GM12878 (cell line): ENCODE measurements at regions not wholly inside any gene's neighbourhood (a gene's known extent, or its start where the extent isn't known, plus 50 kb on each side); places are given as distances from the start of the nearest gene placed in this dataset.

ENCODE experiments used
- ATAC-seq: fragments of 200-7000 bp; cut with Tn5 transposase; 3 replicates; pipeline ENCODE4 v1.9.1; 2020; ENCODE audit warnings: mild to moderate bottlenecking, moderate library complexity
- BruUV-seq: library from RNA; stranded (reverse); fragments of 400-500 nt; replicated peaks from 2 replicates; lab custom pipeline; 2021; lab: Mats Ljungman, UMichigan
- CTCF ChIA-PET: fragments of 300-600 bp; sonication (Branson Sonifier 250); formaldehyde crosslinking; extraction: SDS; loops from one replicate; lab custom pipeline; 2021; ENCODE audit warnings: inconsistent platforms; lab: Yijun Ruan, JAX
- POLR2A ChIA-PET: fragments of 350-600 bp; formaldehyde crosslinking; extraction: SDS; loops from one replicate; lab custom pipeline; 2021; ENCODE audit warnings: inconsistent platforms; lab: Charles Lee
- RAD21 ChIA-PET: fragments of 300-600 bp; sonication (Branson Sonifier 250); formaldehyde crosslinking; loops from one replicate; lab custom pipeline; 2023; ENCODE audit warnings: antibody characterized with exemption; ENCODE audit not compliant: unreplicated experiment; lab: Charles Lee
- SMC1A ChIA-PET: fragments of 300-600 bp; sonication (Branson Sonifier 250); formaldehyde crosslinking; loops from one replicate; lab custom pipeline; 2023; ENCODE audit not compliant: unreplicated experiment, uncharacterized antibody; lab: Charles Lee
- DNase-seq: peaks from one replicate; pipeline ENCODE4 v3.0.0-alpha.2; 2011; ENCODE audit warnings: low read depth, low spot score
- FAIRE-seq: peaks from 3 replicates; lab custom pipeline; 2011; peaks lifted over from hg19 to GRCh38; lab: Jason Lieb, UNC
- H2AFZ ChIP-seq: 2 replicates; pipeline ENCODE4 v1.6.0; 2011; ENCODE audit warnings: low read depth, low read length, control low read depth; ENCODE audit not compliant: control insufficient read depth
- H3K27ac ChIP-seq: 2 replicates; pipeline ENCODE4 v1.5.1; 2011; ENCODE audit warnings: control low read depth; ENCODE audit not compliant: control insufficient read depth, insufficient read depth
- H3K27me3 ChIP-seq, 2 experiments: replicated peaks in 1 of 2; 2 replicates each; pipeline versions ENCODE4 v1.6.0 to v1.6.1; 2011; ENCODE audit warnings: low read length in 1 of 2; ENCODE audit not compliant: control insufficient read depth in 2 of 2, insufficient read depth in 2 of 2
- H3K36me3 ChIP-seq, 2 experiments: 2 replicates each; pipeline ENCODE4 v1.5.1; 2011; ENCODE audit warnings: low read length in 1 of 2; ENCODE audit not compliant: control insufficient read depth in 2 of 2, insufficient read depth in 2 of 2
- H3K4me1 ChIP-seq: 2 replicates; pipeline ENCODE4 v1.6.1; 2011; ENCODE audit warnings: mild to moderate bottlenecking, low read length, moderate library complexity, mixed read lengths; ENCODE audit not compliant: control insufficient read depth, insufficient read depth
- H3K4me2 ChIP-seq: 2 replicates; pipeline ENCODE4 v1.6.0; 2011; ENCODE audit warnings: control low read depth; ENCODE audit not compliant: control insufficient read depth, insufficient read depth
- H3K4me3 ChIP-seq: fragments of 200-600 bp; sonication (generic); 2 replicates; pipeline ENCODE4 v1.5.1; 2016
- H3K79me2 ChIP-seq: 2 replicates; pipeline ENCODE4 v1.6.0; 2011; ENCODE audit warnings: low read length; ENCODE audit not compliant: control insufficient read depth, insufficient read depth
- H3K9ac ChIP-seq: 2 replicates; pipeline ENCODE4 v1.8.0; 2011; ENCODE audit warnings: low read length, control low read depth, mixed read lengths; ENCODE audit not compliant: control insufficient read depth, insufficient read depth
- H3K9me3 ChIP-seq: replicated peaks from 3 replicates; pipeline ENCODE4 v1.5.1; 2011; ENCODE audit warnings: mild to moderate bottlenecking, low read length; ENCODE audit not compliant: control insufficient read depth, insufficient read depth
- H4K20me1 ChIP-seq: 2 replicates; pipeline ENCODE4 v1.6.0; 2011; ENCODE audit not compliant: control insufficient read depth, insufficient read depth
- ASH2L ChIP-seq: fragments of 300-600, 200-600 bp; sonication (generic); IDR thresholded peaks from 2 replicates; pipeline ENCODE4 v1.6.1; 2017; ENCODE audit warnings: low read depth, mild to moderate bottlenecking, borderline replicate concordance
- CREM ChIP-seq: IDR thresholded peaks from 2 replicates; pipeline ENCODE4 v1.6.1; 2014; ENCODE audit warnings: antibody characterized with exemption, low read depth
- ESRRA ChIP-seq: IDR thresholded peaks from 2 replicates; pipeline ENCODE4 v1.6.1; 2012; ENCODE audit warnings: mild to moderate bottlenecking, low read length, improper control_type of control experiment
- JUND ChIP-seq: IDR thresholded peaks from 2 replicates; pipeline ENCODE4 v1.6.1; 2012; ENCODE audit warnings: low read depth, mild to moderate bottlenecking, low read length, improper control_type of control experiment, moderate library complexity
- NR2C2 ChIP-seq: IDR thresholded peaks from 2 replicates; pipeline ENCODE4 v1.6.1; 2011; ENCODE audit warnings: borderline replicate concordance, low read depth; ENCODE audit not compliant: control insufficient read depth, insufficient read length
- RAD21 ChIP-seq: IDR thresholded peaks from 2 replicates; pipeline ENCODE4 v1.6.1; 2011; ENCODE audit warnings: mild to moderate bottlenecking, low read depth, low read length, moderate library complexity; ENCODE audit not compliant: insufficient read depth
- SIN3A ChIP-seq: IDR thresholded peaks from 2 replicates; pipeline ENCODE4 v1.6.1; 2012; ENCODE audit warnings: low read depth, low read length, improper control_type of control experiment
- WGBS: methylation state at CpG from one replicate; pipeline ENCODE4 v1.1.6; 2016; ENCODE audit warnings: low lambda C conversion rate; ENCODE audit not compliant: insufficient replicate concordance, insufficient coverage; ENCODE audit errors: missing lambda C conversion rate; 5-methylcytosine and 5-hydroxymethylcytosine counted together
- in situ Hi-C: fragments of 300-500 bp; cut with MboI; formaldehyde crosslinking; loops from 9 replicates; pipeline ENCODE4 v1.14.3; 2018; ENCODE audit warnings: mixed read lengths
- intact Hi-C: fragments of 100-400 bp; cut with micrococcal nuclease; formaldehyde crosslinking; loops from one replicate; pipeline ENCODE4 v1.14.2; 2022; ENCODE audit not compliant: unreplicated experiment
- TF ChIP-seq, protein P1 (sequence below): fragments of 450-650 bp; IDR thresholded peaks from 2 replicates; pipeline ENCODE4 v1.6.1; 2017; ENCODE audit warnings: mild to moderate bottlenecking, low read depth, inconsistent platforms; ENCODE audit not compliant: poor library complexity, severe bottlenecking
- TF ChIP-seq, protein P2 (sequence below): fragments of 450-650 bp; IDR thresholded peaks from 2 replicates; pipeline ENCODE4 v1.6.1; 2016; ENCODE audit warnings: mild to moderate bottlenecking
- TF ChIP-seq, protein P3 (sequence below): fragments of 450-650 bp; IDR thresholded peaks from 2 replicates; pipeline ENCODE4 v1.6.1; 2017; ENCODE audit warnings: mild to moderate bottlenecking
- TF ChIP-seq, protein P4 (sequence below): fragments of 450-650 bp; formaldehyde crosslinking; IDR thresholded peaks from 2 replicates; pipeline ENCODE4 v1.5.0; 2022; ENCODE audit warnings: mild to moderate bottlenecking, missing genetic modification characterization
- TF ChIP-seq, protein P5 (sequence below): IDR thresholded peaks from 2 replicates; pipeline ENCODE4 v1.6.1; 2011; ENCODE audit warnings: low read depth, mild to moderate bottlenecking, low read length, moderate library complexity, borderline replicate concordance; ENCODE audit errors: extremely low read depth

DNA sequence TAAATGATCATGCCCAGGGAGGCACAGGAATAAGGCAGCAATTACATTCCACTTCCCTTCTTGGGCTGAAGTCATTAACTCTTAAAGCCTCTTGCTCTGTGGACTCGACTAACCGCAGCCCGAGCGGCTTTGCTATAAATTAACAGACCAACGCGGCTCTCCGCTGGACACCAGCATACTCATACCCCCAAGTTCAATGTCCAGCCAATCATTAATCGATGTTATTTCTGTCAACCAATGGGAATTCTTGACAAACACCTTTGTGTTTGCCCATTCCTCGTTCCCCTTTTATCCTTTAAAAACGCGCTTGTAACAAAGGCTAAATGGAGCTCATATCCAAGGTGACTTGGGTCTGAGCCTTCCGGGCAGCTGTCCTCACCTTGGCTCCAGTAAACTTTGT, 183.1 kb upstream of the RALGAPA2 start:
- in situ Hi-C loops: no loop called here
- ChIA-PET SMC1A (no interaction called here), POLR2A (no interaction called here), RAD21 (no interaction called here), CTCF (interaction anchor here (1.5 kb wide), 1 partner anchor 9 kb away, joined by 3 read pairs; no protein-coding TSS in a partner anchor)
- BruUV-seq: no TSS peak
- Histone ChIP-seq H4K20me1 (no peaks in the 10 kb centered on the region), H3K36me3 (no peaks in the 10 kb centered on the region), H2AFZ (no peak overlapping the region), H3K9me3 (no peaks in the 10 kb centered on the region), H3K4me2 (no peak overlapping the region), H3K79me2 (no peaks in the 10 kb centered on the region), H3K4me3 (no peak overlapping the region), H3K27ac (no peak overlapping the region), H3K4me1 (no peaks in the 10 kb centered on the region), H3K27me3 (no peaks in the 10 kb centered on the region), H3K9ac (no peak overlapping the region)
- WGBS: 77% methylated on average over 12 of the region's 12 CpGs
- intact Hi-C loops: no loop called here
- FAIRE-seq (no peak), ATAC-seq (no peak), DNase-seq (no peak)
- TF ChIP-seq, protein P1, sequence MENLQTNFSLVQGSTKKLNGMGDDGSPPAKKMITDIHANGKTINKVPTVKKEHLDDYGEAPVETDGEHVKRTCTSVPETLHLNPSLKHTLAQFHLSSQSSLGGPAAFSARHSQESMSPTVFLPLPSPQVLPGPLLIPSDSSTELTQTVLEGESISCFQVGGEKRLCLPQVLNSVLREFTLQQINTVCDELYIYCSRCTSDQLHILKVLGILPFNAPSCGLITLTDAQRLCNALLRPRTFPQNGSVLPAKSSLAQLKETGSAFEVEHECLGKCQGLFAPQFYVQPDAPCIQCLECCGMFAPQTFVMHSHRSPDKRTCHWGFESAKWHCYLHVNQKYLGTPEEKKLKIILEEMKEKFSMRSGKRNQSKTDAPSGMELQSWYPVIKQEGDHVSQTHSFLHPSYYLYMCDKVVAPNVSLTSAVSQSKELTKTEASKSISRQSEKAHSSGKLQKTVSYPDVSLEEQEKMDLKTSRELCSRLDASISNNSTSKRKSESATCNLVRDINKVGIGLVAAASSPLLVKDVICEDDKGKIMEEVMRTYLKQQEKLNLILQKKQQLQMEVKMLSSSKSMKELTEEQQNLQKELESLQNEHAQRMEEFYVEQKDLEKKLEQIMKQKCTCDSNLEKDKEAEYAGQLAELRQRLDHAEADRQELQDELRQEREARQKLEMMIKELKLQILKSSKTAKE: no peak
- TF ChIP-seq, protein P2, sequence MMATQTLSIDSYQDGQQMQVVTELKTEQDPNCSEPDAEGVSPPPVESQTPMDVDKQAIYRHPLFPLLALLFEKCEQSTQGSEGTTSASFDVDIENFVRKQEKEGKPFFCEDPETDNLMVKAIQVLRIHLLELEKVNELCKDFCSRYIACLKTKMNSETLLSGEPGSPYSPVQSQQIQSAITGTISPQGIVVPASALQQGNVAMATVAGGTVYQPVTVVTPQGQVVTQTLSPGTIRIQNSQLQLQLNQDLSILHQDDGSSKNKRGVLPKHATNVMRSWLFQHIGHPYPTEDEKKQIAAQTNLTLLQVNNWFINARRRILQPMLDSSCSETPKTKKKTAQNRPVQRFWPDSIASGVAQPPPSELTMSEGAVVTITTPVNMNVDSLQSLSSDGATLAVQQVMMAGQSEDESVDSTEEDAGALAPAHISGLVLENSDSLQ: no peak
- TF ChIP-seq SIN3A (no peak), JUND (no peak), CREM (no peak), ESRRA (no peak), NR2C2 (no peak), ASH2L (no peak), RAD21 (no peak)
- TF ChIP-seq, protein P3, sequence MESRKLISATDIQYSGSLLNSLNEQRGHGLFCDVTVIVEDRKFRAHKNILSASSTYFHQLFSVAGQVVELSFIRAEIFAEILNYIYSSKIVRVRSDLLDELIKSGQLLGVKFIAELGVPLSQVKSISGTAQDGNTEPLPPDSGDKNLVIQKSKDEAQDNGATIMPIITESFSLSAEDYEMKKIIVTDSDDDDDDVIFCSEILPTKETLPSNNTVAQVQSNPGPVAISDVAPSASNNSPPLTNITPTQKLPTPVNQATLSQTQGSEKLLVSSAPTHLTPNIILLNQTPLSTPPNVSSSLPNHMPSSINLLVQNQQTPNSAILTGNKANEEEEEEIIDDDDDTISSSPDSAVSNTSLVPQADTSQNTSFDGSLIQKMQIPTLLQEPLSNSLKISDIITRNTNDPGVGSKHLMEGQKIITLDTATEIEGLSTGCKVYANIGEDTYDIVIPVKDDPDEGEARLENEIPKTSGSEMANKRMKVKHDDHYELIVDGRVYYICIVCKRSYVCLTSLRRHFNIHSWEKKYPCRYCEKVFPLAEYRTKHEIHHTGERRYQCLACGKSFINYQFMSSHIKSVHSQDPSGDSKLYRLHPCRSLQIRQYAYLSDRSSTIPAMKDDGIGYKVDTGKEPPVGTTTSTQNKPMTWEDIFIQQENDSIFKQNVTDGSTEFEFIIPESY: no peak
- TF ChIP-seq, protein P4, sequence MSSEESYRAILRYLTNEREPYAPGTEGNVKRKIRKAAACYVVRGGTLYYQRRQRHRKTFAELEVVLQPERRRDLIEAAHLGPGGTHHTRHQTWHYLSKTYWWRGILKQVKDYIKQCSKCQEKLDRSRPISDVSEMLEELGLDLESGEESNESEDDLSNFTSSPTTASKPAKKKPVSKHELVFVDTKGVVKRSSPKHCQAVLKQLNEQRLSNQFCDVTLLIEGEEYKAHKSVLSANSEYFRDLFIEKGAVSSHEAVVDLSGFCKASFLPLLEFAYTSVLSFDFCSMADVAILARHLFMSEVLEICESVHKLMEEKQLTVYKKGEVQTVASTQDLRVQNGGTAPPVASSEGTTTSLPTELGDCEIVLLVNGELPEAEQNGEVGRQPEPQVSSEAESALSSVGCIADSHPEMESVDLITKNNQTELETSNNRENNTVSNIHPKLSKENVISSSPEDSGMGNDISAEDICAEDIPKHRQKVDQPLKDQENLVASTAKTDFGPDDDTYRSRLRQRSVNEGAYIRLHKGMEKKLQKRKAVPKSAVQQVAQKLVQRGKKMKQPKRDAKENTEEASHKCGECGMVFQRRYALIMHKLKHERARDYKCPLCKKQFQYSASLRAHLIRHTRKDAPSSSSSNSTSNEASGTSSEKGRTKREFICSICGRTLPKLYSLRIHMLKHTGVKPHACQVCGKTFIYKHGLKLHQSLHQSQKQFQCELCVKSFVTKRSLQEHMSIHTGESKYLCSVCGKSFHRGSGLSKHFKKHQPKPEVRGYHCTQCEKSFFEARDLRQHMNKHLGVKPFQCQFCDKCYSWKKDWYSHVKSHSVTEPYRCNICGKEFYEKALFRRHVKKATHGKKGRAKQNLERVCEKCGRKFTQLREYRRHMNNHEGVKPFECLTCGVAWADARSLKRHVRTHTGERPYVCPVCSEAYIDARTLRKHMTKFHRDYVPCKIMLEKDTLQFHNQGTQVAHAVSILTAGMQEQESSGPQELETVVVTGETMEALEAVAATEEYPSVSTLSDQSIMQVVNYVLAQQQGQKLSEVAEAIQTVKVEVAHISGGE: no peak
- TF ChIP-seq, protein P5, sequence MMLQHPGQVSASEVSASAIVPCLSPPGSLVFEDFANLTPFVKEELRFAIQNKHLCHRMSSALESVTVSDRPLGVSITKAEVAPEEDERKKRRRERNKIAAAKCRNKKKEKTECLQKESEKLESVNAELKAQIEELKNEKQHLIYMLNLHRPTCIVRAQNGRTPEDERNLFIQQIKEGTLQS: no peak
